GM12878 (cell line): ENCODE measurements at regions not wholly inside any gene's neighbourhood (a gene's known extent, or its start where the extent isn't known, plus 50 kb on each side); places are given as distances from the start of the nearest gene placed in this dataset.

Experiments used
- ATAC-seq: fragments of 200-7000 bp; cut with Tn5 transposase; 3 replicates; pipeline ENCODE4 v1.9.1; 2020; ENCODE audit warnings: mild to moderate bottlenecking, moderate library complexity
- BruUV-seq: library from RNA; stranded (reverse); fragments of 400-500 nt; replicated peaks from 2 replicates; lab custom pipeline; 2021; lab: Mats Ljungman, UMichigan
- CTCF ChIA-PET: fragments of 300-600 bp; sonication (Branson Sonifier 250); formaldehyde crosslinking; extraction: SDS; loops from one replicate; lab custom pipeline; 2021; ENCODE audit warnings: inconsistent platforms; lab: Yijun Ruan, JAX
- POLR2A ChIA-PET: fragments of 350-600 bp; formaldehyde crosslinking; extraction: SDS; loops from one replicate; lab custom pipeline; 2021; ENCODE audit warnings: inconsistent platforms; lab: Charles Lee
- RAD21 ChIA-PET: fragments of 300-600 bp; sonication (Branson Sonifier 250); formaldehyde crosslinking; loops from one replicate; lab custom pipeline; 2023; ENCODE audit warnings: antibody characterized with exemption; ENCODE audit not compliant: unreplicated experiment; lab: Charles Lee
- SMC1A ChIA-PET: fragments of 300-600 bp; sonication (Branson Sonifier 250); formaldehyde crosslinking; loops from one replicate; lab custom pipeline; 2023; ENCODE audit not compliant: unreplicated experiment, uncharacterized antibody; lab: Charles Lee
- DNase-seq: peaks from one replicate; pipeline ENCODE4 v3.0.0-alpha.2; 2011; ENCODE audit warnings: low read depth, low spot score
- FAIRE-seq: peaks from 3 replicates; lab custom pipeline; 2011; peaks lifted over from hg19 to GRCh38; lab: Jason Lieb, UNC
- H2AFZ ChIP-seq: 2 replicates; pipeline ENCODE4 v1.6.0; 2011; ENCODE audit warnings: low read depth, low read length, control low read depth; ENCODE audit not compliant: control insufficient read depth
- H3K27ac ChIP-seq: 2 replicates; pipeline ENCODE4 v1.5.1; 2011; ENCODE audit warnings: control low read depth; ENCODE audit not compliant: control insufficient read depth, insufficient read depth
- H3K27me3 ChIP-seq, 2 experiments: replicated peaks in 1 of 2; 2 replicates each; pipeline versions ENCODE4 v1.6.0 to v1.6.1; 2011; ENCODE audit warnings: low read length in 1 of 2; ENCODE audit not compliant: control insufficient read depth in 2 of 2, insufficient read depth in 2 of 2
- H3K36me3 ChIP-seq, 2 experiments: 2 replicates each; pipeline ENCODE4 v1.5.1; 2011; ENCODE audit warnings: low read length in 1 of 2; ENCODE audit not compliant: control insufficient read depth in 2 of 2, insufficient read depth in 2 of 2
- H3K4me1 ChIP-seq: 2 replicates; pipeline ENCODE4 v1.6.1; 2011; ENCODE audit warnings: mild to moderate bottlenecking, low read length, moderate library complexity, mixed read lengths; ENCODE audit not compliant: control insufficient read depth, insufficient read depth
- H3K4me2 ChIP-seq: 2 replicates; pipeline ENCODE4 v1.6.0; 2011; ENCODE audit warnings: control low read depth; ENCODE audit not compliant: control insufficient read depth, insufficient read depth
- H3K4me3 ChIP-seq: fragments of 200-600 bp; sonication (generic); 2 replicates; pipeline ENCODE4 v1.5.1; 2016
- H3K79me2 ChIP-seq: 2 replicates; pipeline ENCODE4 v1.6.0; 2011; ENCODE audit warnings: low read length; ENCODE audit not compliant: control insufficient read depth, insufficient read depth
- H3K9ac ChIP-seq: 2 replicates; pipeline ENCODE4 v1.8.0; 2011; ENCODE audit warnings: low read length, control low read depth, mixed read lengths; ENCODE audit not compliant: control insufficient read depth, insufficient read depth
- H3K9me3 ChIP-seq: replicated peaks from 3 replicates; pipeline ENCODE4 v1.5.1; 2011; ENCODE audit warnings: mild to moderate bottlenecking, low read length; ENCODE audit not compliant: control insufficient read depth, insufficient read depth
- H4K20me1 ChIP-seq: 2 replicates; pipeline ENCODE4 v1.6.0; 2011; ENCODE audit not compliant: control insufficient read depth, insufficient read depth
- BCLAF1 ChIP-seq: fragments of 450-650 bp; IDR thresholded peaks from 2 replicates; pipeline ENCODE4 v1.6.1; 2017; ENCODE audit warnings: antibody characterized with exemption, mild to moderate bottlenecking, moderate library complexity
- BHLHE40 ChIP-seq, 2 experiments: fragments of 450-650 bp in 1 of 2; IDR thresholded peaks; 2 replicates each; pipeline ENCODE4 v1.6.1; 2011 to 2017; ENCODE audit warnings: low read depth in 2 of 2, borderline replicate concordance in 1 of 2, improper control_type of control experiment in 1 of 2, low read length in 1 of 2, mild to moderate bottlenecking in 1 of 2
- CEBPZ ChIP-seq: fragments of 150-350 bp; IDR thresholded peaks from 2 replicates; pipeline ENCODE4 v1.6.1; 2016; ENCODE audit warnings: low read depth, low read length
- CHD2 ChIP-seq: IDR thresholded peaks from 2 replicates; pipeline ENCODE4 v1.6.1; 2011; ENCODE audit warnings: low read depth, low read length, improper control_type of control experiment, borderline replicate concordance
- CHD4 ChIP-seq: fragments of 200-600 bp; sonication (generic); IDR thresholded peaks from 2 replicates; pipeline ENCODE4 v1.6.1; 2016; ENCODE audit warnings: mild to moderate bottlenecking
- E2F4 ChIP-seq: IDR thresholded peaks from 2 replicates; pipeline ENCODE4 v1.6.1; 2012; ENCODE audit warnings: low read depth, low read length, improper control_type of control experiment
- ESRRA ChIP-seq: IDR thresholded peaks from 2 replicates; pipeline ENCODE4 v1.6.1; 2012; ENCODE audit warnings: mild to moderate bottlenecking, low read length, improper control_type of control experiment
- KAT2A ChIP-seq: conservative IDR thresholded peaks from 2 replicates; pipeline ENCODE4 v1.6.1; 2011; ENCODE audit warnings: low read depth, low read length; ENCODE audit not compliant: control insufficient read depth
- KLF5 ChIP-seq: fragments of 450-650 bp; IDR thresholded peaks from 2 replicates; pipeline ENCODE4 v1.6.1; 2014; ENCODE audit warnings: mild to moderate bottlenecking; ENCODE audit not compliant: partially characterized antibody
- NR2F1 ChIP-seq: fragments of 450-650 bp; conservative IDR thresholded peaks from 2 replicates; pipeline ENCODE4 v1.6.1; 2017; ENCODE audit warnings: mild to moderate bottlenecking
- PAX8 ChIP-seq: fragments of 450-650 bp; IDR thresholded peaks from 2 replicates; pipeline ENCODE4 v1.6.1; 2017; ENCODE audit warnings: mild to moderate bottlenecking, moderate library complexity
- POLR2AphosphoS2 ChIP-seq: IDR thresholded peaks from 2 replicates; pipeline ENCODE4 v1.6.1; 2011; ENCODE audit warnings: low read depth, mild to moderate bottlenecking, low read length, improper control_type of control experiment, moderate library complexity
- RCOR1 ChIP-seq: conservative IDR thresholded peaks from 2 replicates; pipeline ENCODE4 v1.6.1; 2012; ENCODE audit warnings: low read depth, low read length, improper control_type of control experiment
- RELA ChIP-seq: fragments of 450-650 bp; IDR thresholded peaks from 2 replicates; pipeline ENCODE4 v1.8.0; 2014; ENCODE audit warnings: borderline replicate concordance; ENCODE audit not compliant: partially characterized antibody
- SREBF1 ChIP-seq: IDR thresholded peaks from 2 replicates; pipeline ENCODE4 v1.6.1; 2012; ENCODE audit warnings: mild to moderate bottlenecking, low read length
- SREBF2 ChIP-seq: IDR thresholded peaks from 2 replicates; pipeline ENCODE4 v1.6.1; 2012; ENCODE audit warnings: mild to moderate bottlenecking, low read length
- TCF7 ChIP-seq: IDR thresholded peaks from 2 replicates; pipeline ENCODE4 v1.6.1; 2014; ENCODE audit warnings: antibody characterized with exemption, borderline replicate concordance
- ZBTB33 ChIP-seq: fragments of 450-650 bp; IDR thresholded peaks from 2 replicates; pipeline ENCODE4 v1.6.1; 2017; ENCODE audit warnings: mild to moderate bottlenecking
- WGBS: methylation state at CpG from one replicate; pipeline ENCODE4 v1.1.6; 2016; ENCODE audit warnings: low lambda C conversion rate; ENCODE audit not compliant: insufficient replicate concordance, insufficient coverage; ENCODE audit errors: missing lambda C conversion rate; 5-methylcytosine and 5-hydroxymethylcytosine counted together
- in situ Hi-C: fragments of 300-500 bp; cut with MboI; formaldehyde crosslinking; loops from 9 replicates; pipeline ENCODE4 v1.14.3; 2018; ENCODE audit warnings: mixed read lengths
- intact Hi-C: fragments of 100-400 bp; cut with micrococcal nuclease; formaldehyde crosslinking; loops from one replicate; pipeline ENCODE4 v1.14.2; 2022; ENCODE audit not compliant: unreplicated experiment

GRCh38 chr13:22152751-22153150, 481.9 kb downstream of the FGF9 start:
- H3K27me3 ChIP-seq = no peaks in the 10 kb centered on the region
- no peak for FAIRE-seq
- no peak overlapping the region for H3K4me2 ChIP-seq
- H3K79me2 ChIP-seq = no peaks in the 10 kb centered on the region
- intact Hi-C loops = no loop called here
- no peaks in the 10 kb centered on the region for H3K36me3 ChIP-seq
- H4K20me1 ChIP-seq = no peaks in the 10 kb centered on the region
- 100% methylated on average over 2 of the region's 2 CpGs for WGBS
- no peaks in the 10 kb centered on the region for H3K4me1 ChIP-seq
- POLR2A ChIA-PET = no interaction called here
- no peak overlapping the region for H3K4me3 ChIP-seq
- H3K27ac ChIP-seq = no peak overlapping the region
- H2AFZ ChIP-seq = no peak overlapping the region
- CTCF ChIA-PET = no interaction called here
- RAD21 ChIA-PET = no interaction called here
- SMC1A ChIA-PET = interaction anchor here (0.8 kb wide), 1 partner anchor 17 kb away, joined by 3 read pairs; no protein-coding TSS in a partner anchor
- TF ChIP-seq CHD2 (no peak), TCF7 (no peak), PAX8 (no peak), RCOR1 (no peak), ESRRA (no peak), SREBF2 (no peak), RELA (no peak), POLR2AphosphoS2 (no peak), CHD4 (no peak), KLF5 (no peak), BHLHE40 (IDR thresholded peaks at IDR 0.05; ENCODE audit: borderline replicate concordance in 1 of 2, low read depth in 2 of 2, low read length in 1 of 2) (no peak), KAT2A (no peak), BCLAF1 (no peak), SREBF1 (no peak), NR2F1 (no peak), CEBPZ (no peak), ZBTB33 (no peak), E2F4 (no peak)
- TF ChIP-seq, all 136 proteins: peak for 0
- no peak for DNase-seq
- no TSS peak for BruUV-seq
- no peaks in the 10 kb centered on the region; the same call in 2 of the 3 replicates for H3K9me3 ChIP-seq
- in situ Hi-C loops = no loop called here
- ATAC-seq = no peak
- H3K9ac ChIP-seq = no peak overlapping the region
